ENCODE measurements at regions not wholly inside any gene's neighbourhood (a gene's known extent, or its start where the extent isn't known, plus 50 kb on each side); places are given as distances from the start of the nearest gene placed in this dataset.

DNA sequence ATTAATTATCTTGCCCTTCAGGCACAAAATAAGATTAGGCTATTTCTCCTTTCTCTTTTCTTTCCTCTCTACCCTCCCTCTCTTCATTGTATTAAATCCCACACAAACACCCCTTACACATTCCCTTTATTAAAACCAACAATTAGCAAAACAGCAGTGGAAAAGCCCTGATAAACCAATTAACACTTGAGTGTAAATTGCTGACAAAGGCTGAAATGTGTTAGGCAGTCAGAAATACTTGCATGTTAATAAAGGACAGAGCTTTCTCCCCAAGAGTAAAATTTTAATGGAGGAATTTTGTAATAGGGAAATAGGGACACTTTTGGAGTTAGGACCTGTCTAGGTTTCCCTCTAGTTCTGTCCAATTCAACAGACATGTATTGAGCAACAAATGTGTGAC lies 370.9 kb downstream of the MRPS30 start:
- DNase-seq (ENCODE audit: low spot score): no peak
- Mint-ChIP-seq H3K4me1 (ENCODE audit: low read depth) (no peaks in the 10 kb centered on the region), H3K9me3 (ENCODE audit: low read depth) (peaks cover 4% of the 10 kb centered on the region), H3K4me3 (ENCODE audit: unreplicated experiment) (no peak overlapping the region), H3K27ac (ENCODE audit: unreplicated experiment) (no peak overlapping the region), H3K27me3 (ENCODE audit: low read depth) (peaks cover 1% of the 10 kb centered on the region), H3K36me3 (ENCODE audit: low read depth) (no peaks in the 10 kb centered on the region)
- TF ChIP-seq, protein P1, sequence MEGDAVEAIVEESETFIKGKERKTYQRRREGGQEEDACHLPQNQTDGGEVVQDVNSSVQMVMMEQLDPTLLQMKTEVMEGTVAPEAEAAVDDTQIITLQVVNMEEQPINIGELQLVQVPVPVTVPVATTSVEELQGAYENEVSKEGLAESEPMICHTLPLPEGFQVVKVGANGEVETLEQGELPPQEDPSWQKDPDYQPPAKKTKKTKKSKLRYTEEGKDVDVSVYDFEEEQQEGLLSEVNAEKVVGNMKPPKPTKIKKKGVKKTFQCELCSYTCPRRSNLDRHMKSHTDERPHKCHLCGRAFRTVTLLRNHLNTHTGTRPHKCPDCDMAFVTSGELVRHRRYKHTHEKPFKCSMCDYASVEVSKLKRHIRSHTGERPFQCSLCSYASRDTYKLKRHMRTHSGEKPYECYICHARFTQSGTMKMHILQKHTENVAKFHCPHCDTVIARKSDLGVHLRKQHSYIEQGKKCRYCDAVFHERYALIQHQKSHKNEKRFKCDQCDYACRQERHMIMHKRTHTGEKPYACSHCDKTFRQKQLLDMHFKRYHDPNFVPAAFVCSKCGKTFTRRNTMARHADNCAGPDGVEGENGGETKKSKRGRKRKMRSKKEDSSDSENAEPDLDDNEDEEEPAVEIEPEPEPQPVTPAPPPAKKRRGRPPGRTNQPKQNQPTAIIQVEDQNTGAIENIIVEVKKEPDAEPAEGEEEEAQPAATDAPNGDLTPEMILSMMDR (IDR thresholded peaks at IDR 0.05): no peak

DNA sequence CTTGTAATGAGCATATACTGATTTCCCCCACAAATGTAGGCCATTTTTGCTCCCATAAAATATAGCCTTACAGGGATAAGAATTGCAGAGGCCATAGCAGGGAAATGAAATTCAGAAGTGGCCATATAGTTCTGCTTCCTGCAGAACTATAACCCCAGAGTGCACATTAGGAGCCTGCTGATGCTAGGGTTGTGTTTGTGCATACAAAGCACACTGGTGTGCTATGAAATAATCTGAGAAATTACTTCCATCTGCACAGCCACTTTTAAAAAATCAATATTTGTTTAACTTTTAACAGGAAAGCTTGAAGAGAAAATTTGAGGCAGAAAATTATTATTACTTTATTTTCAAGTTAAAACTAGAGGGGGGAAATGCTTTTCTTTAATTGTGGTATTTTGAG lies 380.3 kb downstream of the MRPS30 start:
- Mint-ChIP-seq H3K27ac (ENCODE audit: unreplicated experiment) (no peak overlapping the region), H3K9me3 (ENCODE audit: low read depth) (no peaks in the 10 kb centered on the region), H3K4me3 (ENCODE audit: unreplicated experiment) (no peak overlapping the region), H3K4me1 (ENCODE audit: low read depth) (no peaks in the 10 kb centered on the region), H3K36me3 (ENCODE audit: low read depth) (no peaks in the 10 kb centered on the region), H3K27me3 (ENCODE audit: low read depth) (no peaks in the 10 kb centered on the region)
- DNase-seq (ENCODE audit: low spot score): no peak
- TF ChIP-seq, protein P1 (IDR thresholded peaks at IDR 0.05): no peak

DNA sequence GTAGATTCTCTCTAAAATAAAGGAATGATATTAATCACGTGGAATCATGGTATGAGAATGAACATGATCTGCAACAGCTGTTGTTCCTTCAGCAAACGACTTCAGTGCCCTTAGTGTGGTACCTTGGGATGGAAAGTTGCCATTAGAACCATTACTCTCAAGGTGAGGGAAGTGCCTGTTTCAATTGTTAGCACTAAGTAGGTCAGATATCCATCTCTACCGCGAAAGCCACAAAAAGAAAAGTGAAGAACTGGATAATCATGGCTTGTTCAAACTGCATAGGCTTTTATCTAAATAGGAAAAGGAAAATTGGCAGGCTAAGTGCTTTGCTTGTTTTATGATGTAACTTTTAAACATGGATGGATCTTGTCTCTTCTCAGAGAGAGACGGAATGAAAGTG lies 380.7 kb downstream of the MRPS30 start:
- H3K4me3 Mint-ChIP-seq (ENCODE audit: unreplicated experiment): no peak overlapping the region
- no peak overlapping the region for H3K27ac Mint-ChIP-seq (ENCODE audit: unreplicated experiment)
- H3K27me3 Mint-ChIP-seq (ENCODE audit: low read depth): no peaks in the 10 kb centered on the region
- no peaks in the 10 kb centered on the region for H3K9me3 Mint-ChIP-seq (ENCODE audit: low read depth)
- H3K4me1 Mint-ChIP-seq (ENCODE audit: low read depth): no peaks in the 10 kb centered on the region
- TF ChIP-seq, protein P1 (IDR thresholded peaks at IDR 0.05): no peak
- no peaks in the 10 kb centered on the region for H3K36me3 Mint-ChIP-seq (ENCODE audit: low read depth)
- no peak for DNase-seq (ENCODE audit: low spot score)

DNA sequence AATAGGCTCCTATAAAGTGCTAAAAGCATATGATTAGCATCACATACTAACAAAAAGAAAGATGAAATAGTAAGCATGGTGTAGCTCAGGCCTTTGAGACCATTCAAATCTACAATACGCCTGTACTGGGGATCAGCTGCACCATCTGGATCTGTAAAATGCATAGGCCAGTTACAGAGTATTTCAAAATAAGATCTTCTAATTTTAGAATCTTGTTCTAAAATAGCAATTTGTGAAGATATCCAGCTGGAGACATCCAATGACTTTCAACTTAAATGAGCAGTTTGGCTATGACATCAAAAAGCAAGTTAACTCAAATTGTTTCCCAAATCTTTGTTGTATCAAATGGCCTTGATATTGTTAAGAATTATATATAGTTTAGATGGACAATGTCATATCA lies 386.3 kb downstream of the MRPS30 start:
- DNase-seq (ENCODE audit: low spot score): no peak
- Mint-ChIP-seq H3K4me1 (ENCODE audit: low read depth) (no peaks in the 10 kb centered on the region), H3K27ac (ENCODE audit: unreplicated experiment) (no peak overlapping the region), H3K27me3 (ENCODE audit: low read depth) (no peaks in the 10 kb centered on the region), H3K4me3 (ENCODE audit: unreplicated experiment) (no peak overlapping the region), H3K9me3 (ENCODE audit: low read depth) (peaks cover 6% of the 10 kb centered on the region), H3K36me3 (ENCODE audit: low read depth) (no peaks in the 10 kb centered on the region)
- TF ChIP-seq, protein P1 (IDR thresholded peaks at IDR 0.05): no peak

Data from chondrocyte (in vitro differentiated cells).